ENCODE measurements at regions not wholly inside any gene's neighbourhood (a gene's known extent, or its start where the extent isn't known, plus 50 kb on each side); places are given as distances from the start of the nearest gene placed in this dataset.
A peak's percentile ranks its signal among the peaks of the same experiment; 100 is the strongest.
"Not testable (repeated sequence)": the region's sequence is repeated elsewhere in the genome, so short reads cannot be mapped to it uniquely, and the experiment has no call there.

- no peak for DNase-seq
- H3K9ac ChIP-seq (ENCODE audit: low read length in 3 of 3) = no peak overlapping the region
- FAIRE-seq = no peak
- no peaks in the 10 kb centered on the region for H3K27me3 ChIP-seq (ENCODE audit: control insufficient read depth, insufficient read depth, low read length)
- H3K9me3 ChIP-seq (ENCODE audit: control insufficient read depth in 2 of 3, insufficient read depth in 1 of 3, low read length in 3 of 3) = no peaks in the 10 kb centered on the region
- H3K4me1 ChIP-seq (ENCODE audit: control insufficient read depth in 2 of 3, insufficient read depth in 2 of 3, low read depth in 1 of 3, low read length in 3 of 3) = no peaks in the 10 kb centered on the region
- no peak overlapping the region for H3K4me3 ChIP-seq (ENCODE audit: low read length in 3 of 3)
- H3K36me3 ChIP-seq (ENCODE audit: control insufficient read depth in 2 of 3, insufficient read depth in 3 of 3, low read length in 3 of 3) = no peaks in the 10 kb centered on the region
- intact Hi-C loops (cut with DNase I) = no loop called here
- TF ChIP-seq, protein P1, sequence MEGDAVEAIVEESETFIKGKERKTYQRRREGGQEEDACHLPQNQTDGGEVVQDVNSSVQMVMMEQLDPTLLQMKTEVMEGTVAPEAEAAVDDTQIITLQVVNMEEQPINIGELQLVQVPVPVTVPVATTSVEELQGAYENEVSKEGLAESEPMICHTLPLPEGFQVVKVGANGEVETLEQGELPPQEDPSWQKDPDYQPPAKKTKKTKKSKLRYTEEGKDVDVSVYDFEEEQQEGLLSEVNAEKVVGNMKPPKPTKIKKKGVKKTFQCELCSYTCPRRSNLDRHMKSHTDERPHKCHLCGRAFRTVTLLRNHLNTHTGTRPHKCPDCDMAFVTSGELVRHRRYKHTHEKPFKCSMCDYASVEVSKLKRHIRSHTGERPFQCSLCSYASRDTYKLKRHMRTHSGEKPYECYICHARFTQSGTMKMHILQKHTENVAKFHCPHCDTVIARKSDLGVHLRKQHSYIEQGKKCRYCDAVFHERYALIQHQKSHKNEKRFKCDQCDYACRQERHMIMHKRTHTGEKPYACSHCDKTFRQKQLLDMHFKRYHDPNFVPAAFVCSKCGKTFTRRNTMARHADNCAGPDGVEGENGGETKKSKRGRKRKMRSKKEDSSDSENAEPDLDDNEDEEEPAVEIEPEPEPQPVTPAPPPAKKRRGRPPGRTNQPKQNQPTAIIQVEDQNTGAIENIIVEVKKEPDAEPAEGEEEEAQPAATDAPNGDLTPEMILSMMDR (IDR thresholded peaks at IDR 0.05; ENCODE audit: borderline replicate concordance, extremely low read depth, insufficient read depth) = no peak
- H3K27ac ChIP-seq (ENCODE audit: low read depth in 2 of 2, low read length in 2 of 2) = no peak overlapping the region
Observed at GRCh38 chr2:32874931-32875330, 71.8 kb upstream of the LTBP1 start.

DNA sequence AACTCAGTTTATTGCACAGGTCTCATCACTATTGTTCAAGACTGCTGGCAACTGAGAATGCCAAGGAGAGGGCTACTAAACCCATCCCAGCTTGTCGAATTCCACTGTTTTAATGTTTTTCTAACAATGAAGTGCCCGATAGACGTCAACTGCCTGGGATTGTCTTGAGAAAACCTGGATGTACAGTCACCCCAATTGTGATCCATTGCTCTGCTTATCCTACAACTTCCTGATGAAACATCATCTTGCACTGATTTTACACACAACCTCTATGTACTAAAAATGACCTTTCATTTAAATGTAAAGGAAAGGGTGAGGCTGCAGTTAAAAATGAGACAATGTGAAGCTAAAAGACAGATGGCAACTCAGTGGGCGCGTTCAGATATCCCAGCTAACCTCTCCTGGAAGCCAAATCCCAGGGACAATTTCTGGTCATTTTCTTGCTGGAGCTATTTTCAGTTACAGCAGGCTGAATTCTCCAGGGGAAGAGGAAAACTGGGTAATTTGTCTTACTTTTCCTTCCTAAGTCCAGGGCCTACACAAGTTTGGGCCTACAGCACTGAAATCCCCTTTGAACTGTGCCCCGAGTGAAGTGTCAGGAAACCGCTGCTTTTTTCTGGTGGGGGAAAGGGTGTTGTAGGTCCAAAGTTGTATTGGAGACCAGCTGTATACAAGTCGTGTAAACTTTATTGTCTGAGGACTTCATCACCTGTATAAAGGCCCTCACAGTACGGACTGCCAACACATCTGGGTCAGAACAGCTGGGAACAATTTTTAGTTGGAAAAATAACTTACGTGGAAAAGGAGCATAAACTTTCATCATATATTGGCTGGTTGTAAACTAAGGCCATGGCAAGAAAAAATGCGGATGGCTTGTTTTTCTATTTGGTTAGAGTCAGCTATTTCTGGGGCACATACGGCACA, 68.9 kb upstream of the LTBP1 start:
- Histone ChIP-seq H3K4me3 (ENCODE audit: low read length in 3 of 3) (no peak overlapping the region), H3K4me1 (ENCODE audit: control insufficient read depth in 2 of 3, insufficient read depth in 2 of 3, low read depth in 1 of 3, low read length in 3 of 3) (no peaks in the 10 kb centered on the region), H3K36me3 (ENCODE audit: control insufficient read depth in 2 of 3, insufficient read depth in 3 of 3, low read length in 3 of 3) (no peaks in the 10 kb centered on the region), H3K27ac (ENCODE audit: low read depth in 2 of 2, low read length in 2 of 2) (no peak overlapping the region), H3K9me3 (ENCODE audit: control insufficient read depth in 2 of 3, insufficient read depth in 1 of 3, low read length in 3 of 3) (no peaks in the 10 kb centered on the region), H3K9ac (ENCODE audit: low read length in 3 of 3) (no peak overlapping the region), H3K27me3 (ENCODE audit: control insufficient read depth, insufficient read depth, low read length) (no peaks in the 10 kb centered on the region)
- DNase-seq = peak in 1 of 5 donors; percentile 42
- no peak for FAIRE-seq
- TF ChIP-seq, protein P1 (IDR thresholded peaks at IDR 0.05; ENCODE audit: borderline replicate concordance, extremely low read depth, insufficient read depth) = no peak
- intact Hi-C loops (cut with DNase I) = no loop called here

DNA sequence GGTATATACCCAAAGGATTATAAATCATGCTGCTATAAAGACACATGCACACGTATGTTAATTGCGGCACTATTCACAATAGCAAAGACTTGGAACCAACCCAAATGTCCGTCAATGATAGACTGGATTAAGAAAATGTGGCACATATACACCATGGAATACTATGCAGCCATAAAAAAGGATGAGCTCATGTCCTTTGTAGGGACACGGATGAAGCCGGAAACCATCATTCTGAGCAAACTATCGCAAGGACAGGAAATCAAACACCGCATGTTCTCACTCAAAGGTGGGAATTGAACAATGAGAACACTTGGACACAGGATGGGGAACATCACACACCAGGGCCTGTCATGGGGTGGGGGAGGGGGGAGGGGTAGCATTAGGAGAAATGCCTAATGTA, 66.8 kb upstream of the LTBP1 start:
- H3K36me3 ChIP-seq (ENCODE audit: control insufficient read depth in 2 of 3, insufficient read depth in 3 of 3, low read length in 3 of 3); intact Hi-C loops (cut with DNase I); DNase-seq; H3K27ac ChIP-seq (ENCODE audit: low read depth in 2 of 2, low read length in 2 of 2); H3K4me3 ChIP-seq (ENCODE audit: low read length in 3 of 3); H3K4me1 ChIP-seq (ENCODE audit: control insufficient read depth in 2 of 3, insufficient read depth in 2 of 3, low read depth in 1 of 3, low read length in 3 of 3); H3K9ac ChIP-seq (ENCODE audit: low read length in 3 of 3); H3K27me3 ChIP-seq (ENCODE audit: control insufficient read depth, insufficient read depth, low read length); FAIRE-seq; H3K9me3 ChIP-seq (ENCODE audit: control insufficient read depth in 2 of 3, insufficient read depth in 1 of 3, low read length in 3 of 3): not testable (repeated sequence)

GRCh38 chr2:32882816-32883810, 63.6 kb upstream of the LTBP1 start:
- Histone ChIP-seq H3K27me3 (ENCODE audit: control insufficient read depth, insufficient read depth, low read length) (no peaks in the 10 kb centered on the region), H3K36me3 (ENCODE audit: control insufficient read depth in 2 of 3, insufficient read depth in 3 of 3, low read length in 3 of 3) (no peaks in the 10 kb centered on the region), H3K27ac (ENCODE audit: low read depth in 2 of 2, low read length in 2 of 2) (no peak overlapping the region), H3K9me3 (ENCODE audit: control insufficient read depth in 2 of 3, insufficient read depth in 1 of 3, low read length in 3 of 3) (peaks cover 0 to 11% (median 0%) of the 10 kb centered on the region in 3 donors), H3K9ac (ENCODE audit: low read length in 3 of 3) (no peak overlapping the region), H3K4me3 (ENCODE audit: low read length in 3 of 3) (no peak overlapping the region), H3K4me1 (ENCODE audit: control insufficient read depth in 2 of 3, insufficient read depth in 2 of 3, low read depth in 1 of 3, low read length in 3 of 3) (no peaks in the 10 kb centered on the region)
- FAIRE-seq (no peak), DNase-seq (no peak)
- intact Hi-C loops (cut with DNase I) = no loop called here
- TF ChIP-seq, protein P1 (IDR thresholded peaks at IDR 0.05; ENCODE audit: borderline replicate concordance, extremely low read depth, insufficient read depth) = no peak
